GM23248 (cell line): ENCODE measurements at regions not wholly inside any gene's neighbourhood (a gene's known extent, or its start where the extent isn't known, plus 50 kb on each side); places are given as distances from the start of the nearest gene placed in this dataset.
A peak's percentile ranks its signal among the peaks of the same experiment; 100 is the strongest.

ENCODE experiments used
- DNase-seq: peaks from one replicate; pipeline ENCODE4 v3.0.0-alpha.2; 2015
- H2AFZ ChIP-seq: fragments of 200-600 bp; sonication (generic); 2 replicates; pipeline ENCODE4 v1.6.1; 2016; ENCODE audit warnings: antibody characterized with exemption
- H3F3A ChIP-seq: fragments of 200-600 bp; sonication (generic); 2 replicates; pipeline ENCODE4 v1.6.1; 2016; ENCODE audit warnings: mild to moderate bottlenecking, antibody characterized with exemption, mixed run types; ENCODE audit not compliant: insufficient read depth
- H3K27ac ChIP-seq: fragments of 200-600 bp; sonication (generic); 2 replicates; pipeline ENCODE4 v1.5.1; 2016; ENCODE audit warnings: mild to moderate bottlenecking
- H3K27me3 ChIP-seq: fragments of 200-600 bp; sonication (generic); replicated peaks from 2 replicates; pipeline ENCODE4 v1.6.1; 2016; ENCODE audit warnings: mild to moderate bottlenecking; ENCODE audit not compliant: insufficient read depth
- H3K36me3 ChIP-seq: fragments of 200-600 bp; sonication (generic); 2 replicates; pipeline ENCODE4 v1.6.1; 2016; ENCODE audit warnings: low read depth, mild to moderate bottlenecking
- H3K4me1 ChIP-seq: fragments of 200-600 bp; sonication (generic); 2 replicates; pipeline ENCODE4 v1.6.1; 2016; ENCODE audit warnings: mild to moderate bottlenecking; ENCODE audit not compliant: insufficient read depth
- H3K4me2 ChIP-seq: fragments of 200-600 bp; sonication (generic); one replicate; pipeline ENCODE4 v1.6.1; 2016; ENCODE audit warnings: mild to moderate bottlenecking; ENCODE audit not compliant: unreplicated experiment
- H3K4me3 ChIP-seq: fragments of 200-600 bp; sonication (generic); 2 replicates; pipeline ENCODE4 v1.5.1; 2016; ENCODE audit warnings: mild to moderate bottlenecking
- H3K79me2 ChIP-seq: fragments of 200-600 bp; sonication (generic); 2 replicates; pipeline ENCODE4 v1.6.1; 2016; ENCODE audit warnings: mild to moderate bottlenecking; ENCODE audit not compliant: insufficient read depth
- H3K9ac ChIP-seq: fragments of 200-600 bp; sonication (generic); 2 replicates; pipeline ENCODE4 v1.6.1; 2016; ENCODE audit warnings: mild to moderate bottlenecking
- H3K9me2 ChIP-seq: fragments of 200-600 bp; sonication (generic); 2 replicates; pipeline ENCODE4 v1.6.1; 2016; ENCODE audit warnings: mixed run types, mild to moderate bottlenecking, moderate library complexity; ENCODE audit not compliant: insufficient read depth
- H3K9me3 ChIP-seq: fragments of 200-600 bp; sonication (generic); one replicate; pipeline ENCODE4 v1.6.1; 2017; ENCODE audit warnings: low read depth
- H4K20me1 ChIP-seq: fragments of 200-600 bp; sonication (generic); 2 replicates; pipeline ENCODE4 v1.6.0; 2016; ENCODE audit not compliant: insufficient read depth
- EZH2 ChIP-seq: fragments of 200-600 bp; sonication (generic); IDR thresholded peaks from 2 replicates; pipeline ENCODE4 v1.6.1; 2018; ENCODE audit warnings: antibody characterized with exemption, mild to moderate bottlenecking; ENCODE audit not compliant: insufficient read depth, poor library complexity, severe bottlenecking
- EZH2phosphoT487 ChIP-seq: fragments of 200-600 bp; sonication (generic); IDR thresholded peaks from 2 replicates; pipeline ENCODE4 v1.6.1; 2018; ENCODE audit warnings: antibody characterized with exemption, moderate library complexity, mild to moderate bottlenecking, low read depth; ENCODE audit not compliant: insufficient read depth
- WGBS, 2 experiments: methylation state at CpG; one replicate each; pipeline ENCODE4 v1.1.6; 2015 to 2017; ENCODE audit warnings: low lambda C conversion rate in 2 of 2, low coverage in 1 of 2; ENCODE audit errors: missing lambda C conversion rate in 2 of 2; 5-methylcytosine and 5-hydroxymethylcytosine counted together
- in situ Hi-C: fragments of 300-500 bp; cut with MboI; formaldehyde crosslinking; loops from 2 replicates; pipeline ENCODE4 v1.15.0; 2020

GRCh38 chr5:110288766-110289511 is 437.5 kb downstream of the TMEM232 start:
- peak overlapping the region; percentile 61 for H3K27ac ChIP-seq
- H3F3A ChIP-seq = peaks cover 19% of the 10 kb centered on the region
- no peaks in the 10 kb centered on the region for H3K79me2 ChIP-seq
- peak overlapping the region; percentile 46 for H3K9ac ChIP-seq
- DNase-seq = peak; percentile 98
- H2AFZ ChIP-seq = no peak overlapping the region
- in situ Hi-C loops = no loop called here
- peak overlapping the region; percentile 28 for H3K4me2 ChIP-seq
- H3K36me3 ChIP-seq = no peaks in the 10 kb centered on the region
- 0 to 3% methylated on average over 3 of the region's 3 CpGs for WGBS, 2 experiments
- H3K27me3 ChIP-seq = no peaks in the 10 kb centered on the region
- TF ChIP-seq EZH2 = no peak
- peak; percentile 93 for TF ChIP-seq EZH2phosphoT487
- no peaks in the 10 kb centered on the region for H3K9me2 ChIP-seq
- H4K20me1 ChIP-seq = no peaks in the 10 kb centered on the region
- H3K4me3 ChIP-seq = peak overlapping the region; percentile 7; the same call in 1 of the 2 replicates
- H3K4me1 ChIP-seq = peaks cover 18% of the 10 kb centered on the region
- no peaks in the 10 kb centered on the region for H3K9me3 ChIP-seq

GRCh38 chr5:110289512-110289810 is 437.0 kb downstream of the TMEM232 start:
- Histone ChIP-seq H3K36me3 (no peaks in the 10 kb centered on the region), H3K4me2 (peak overlapping the region; percentile 28), H4K20me1 (no peaks in the 10 kb centered on the region), H3K27ac (peak overlapping the region; percentile 61), H2AFZ (no peak overlapping the region), H3K27me3 (no peaks in the 10 kb centered on the region), H3K9me3 (no peaks in the 10 kb centered on the region), H3K4me1 (peaks cover 18% of the 10 kb centered on the region), H3F3A (peaks cover 19% of the 10 kb centered on the region), H3K9ac (no peak overlapping the region), H3K4me3 (peak overlapping the region; percentile 7; the same call in 1 of the 2 replicates), H3K9me2 (no peaks in the 10 kb centered on the region), H3K79me2 (no peaks in the 10 kb centered on the region)
- no peak for DNase-seq
- 35 to 41% methylated on average over 2 of the region's 2 CpGs for WGBS, 2 experiments
- in situ Hi-C loops = no loop called here
- TF ChIP-seq EZH2 = no peak
- no peak for TF ChIP-seq EZH2phosphoT487

- peaks cover 19% of the 10 kb centered on the region for H3F3A ChIP-seq
- no peaks in the 10 kb centered on the region for H3K36me3 ChIP-seq
- H3K27me3 ChIP-seq = no peaks in the 10 kb centered on the region
- H2AFZ ChIP-seq = no peak overlapping the region
- in situ Hi-C loops = no loop called here
- no peaks in the 10 kb centered on the region for H3K9me2 ChIP-seq
- no peak overlapping the region for H3K4me2 ChIP-seq
- H4K20me1 ChIP-seq = no peaks in the 10 kb centered on the region
- WGBS, 2 experiments = 68 to 75% methylated on average over 1 of the region's 1 CpG
- TF ChIP-seq EZH2phosphoT487 (no peak), EZH2 (no peak)
- H3K27ac ChIP-seq = no peak overlapping the region
- H3K9me3 ChIP-seq = no peaks in the 10 kb centered on the region
- peaks cover 18% of the 10 kb centered on the region for H3K4me1 ChIP-seq
- no peak overlapping the region for H3K9ac ChIP-seq
- H3K79me2 ChIP-seq = no peaks in the 10 kb centered on the region
- H3K4me3 ChIP-seq = no peak overlapping the region
- DNase-seq = no peak
These were observed 435.9 kb downstream of the TMEM232 start for GRCh38 chr5:110290542-110290941.

DNA sequence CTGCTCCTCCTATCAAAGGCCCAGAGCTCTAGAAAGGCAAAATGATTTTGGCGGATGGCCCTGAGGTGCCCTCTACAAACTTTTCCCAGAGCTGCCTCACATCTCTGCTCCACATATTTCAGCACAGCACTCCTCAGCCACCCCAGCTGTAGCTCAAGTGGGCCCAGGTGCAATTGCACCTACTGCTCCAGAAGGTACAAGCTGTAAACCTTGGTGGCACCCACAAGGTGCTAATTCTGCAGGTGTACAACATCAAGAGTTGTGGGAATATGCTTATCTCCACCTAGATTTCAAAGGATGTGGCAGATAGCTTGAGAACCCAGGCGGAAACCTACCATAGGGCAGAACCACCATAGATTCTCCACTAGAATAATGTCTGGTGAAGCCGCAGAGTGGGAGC is 432.2 kb downstream of the TMEM232 start:
- H3K9me3 ChIP-seq = no peaks in the 10 kb centered on the region
- in situ Hi-C loops = no loop called here
- H3K9ac ChIP-seq = no peak overlapping the region
- 81 to 83% methylated on average over 3 of the region's 3 CpGs for WGBS, 2 experiments
- H3K4me3 ChIP-seq = no peak overlapping the region
- TF ChIP-seq EZH2 = no peak
- TF ChIP-seq EZH2phosphoT487 = no peak
- no peak overlapping the region for H3K27ac ChIP-seq
- H3K4me1 ChIP-seq = peaks cover 6% of the 10 kb centered on the region
- no peaks in the 10 kb centered on the region for H3K36me3 ChIP-seq
- H3K79me2 ChIP-seq = no peaks in the 10 kb centered on the region
- no peak for DNase-seq
- no peaks in the 10 kb centered on the region for H3K27me3 ChIP-seq
- no peaks in the 10 kb centered on the region for H3K9me2 ChIP-seq
- peaks cover 5% of the 10 kb centered on the region; the same call in 1 of the 2 replicates for H3F3A ChIP-seq
- no peak overlapping the region for H3K4me2 ChIP-seq
- no peaks in the 10 kb centered on the region for H4K20me1 ChIP-seq
- no peak overlapping the region for H2AFZ ChIP-seq

GRCh38 chr5:110297152-110297670 is 429.3 kb downstream of the TMEM232 start:
- 19 to 24% methylated on average over 3 of the region's 3 CpGs for WGBS, 2 experiments
- TF ChIP-seq EZH2phosphoT487 = no peak
- TF ChIP-seq EZH2 = no peak

More at GRCh38 chr5:110297152-110297670, 429.3 kb downstream of the TMEM232 start:
- no peak overlapping the region for H3K4me3 ChIP-seq
- in situ Hi-C loops = no loop called here
- no peaks in the 10 kb centered on the region for H3F3A ChIP-seq
- no peak for DNase-seq
- no peaks in the 10 kb centered on the region for H3K27me3 ChIP-seq
- no peaks in the 10 kb centered on the region for H3K9me2 ChIP-seq
- H3K4me1 ChIP-seq = no peaks in the 10 kb centered on the region
- no peaks in the 10 kb centered on the region for H3K9me3 ChIP-seq
- no peak overlapping the region for H3K4me2 ChIP-seq
- no peak overlapping the region for H2AFZ ChIP-seq
- no peak overlapping the region for H3K9ac ChIP-seq
- H3K36me3 ChIP-seq = no peaks in the 10 kb centered on the region
- H3K27ac ChIP-seq = no peak overlapping the region
- H4K20me1 ChIP-seq = no peaks in the 10 kb centered on the region
- no peaks in the 10 kb centered on the region for H3K79me2 ChIP-seq
